Mucosa of gallbladder (tissue), 1 donor: ENCODE measurements at regions not wholly inside any gene's neighbourhood (a gene's known extent, or its start where the extent isn't known, plus 50 kb on each side); places are given as distances from the start of the nearest gene placed in this dataset.

Experiments
- DNase-seq: peaks from one replicate; pipeline ENCODE4 v3.0.0-alpha.2; 2020; ENCODE audit warnings: low spot score
- donor health status: DM: no; HTN: no; CAD: no.

DNA sequence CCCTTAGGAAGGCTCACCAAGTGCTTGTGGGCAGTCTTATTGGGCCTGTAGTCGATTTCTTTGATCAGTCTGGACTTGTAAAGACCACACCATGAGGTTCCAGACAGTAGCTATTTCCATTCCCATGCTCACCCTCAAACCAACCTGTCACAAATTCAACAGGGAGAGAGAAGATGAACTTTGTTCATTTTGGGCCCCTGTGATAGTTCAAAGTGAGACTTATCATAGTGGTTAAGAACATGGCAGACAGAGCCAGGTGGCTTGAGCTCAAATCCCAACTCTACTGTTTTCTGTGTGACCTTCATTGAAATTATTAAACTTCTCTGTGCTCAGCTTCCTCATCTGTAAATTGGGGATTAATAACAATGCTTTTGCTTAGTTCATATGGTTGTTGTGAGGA lies 53.9 kb upstream of the CTLA4 start:
- no peak for DNase-seq

GRCh38 chr2:203814661-203815540 lies 52.7 kb upstream of the CTLA4 start:
- DNase-seq, result peak; percentile 69

DNA sequence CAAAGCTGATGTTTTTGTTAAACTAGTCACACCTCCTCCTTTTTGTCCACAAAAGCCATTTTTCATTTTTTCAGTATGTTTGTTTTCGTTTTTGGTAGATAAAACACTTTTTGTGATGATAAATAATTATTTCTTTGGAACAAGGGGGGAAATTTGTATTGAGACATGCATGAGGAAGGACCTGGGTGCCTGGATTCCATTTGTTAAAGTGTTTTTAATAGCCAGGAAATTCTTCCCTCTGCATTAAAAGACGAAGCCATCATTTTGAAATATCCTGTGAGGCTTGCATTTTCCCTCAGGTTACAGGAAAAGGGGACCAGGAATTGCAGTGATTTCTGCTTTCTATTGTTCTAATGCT lies 52.1 kb upstream of the CTLA4 start:
- DNase-seq, result no peak

- no peak for DNase-seq
Measured at GRCh38 chr2:203817147-203817546, 50.4 kb upstream of the CTLA4 start.
